Body of pancreas (tissue), 4 donors: ENCODE measurements at regions not wholly inside any gene's neighbourhood (a gene's known extent, or its start where the extent isn't known, plus 50 kb on each side); places are given as distances from the start of the nearest gene placed in this dataset.

ENCODE experiments used
- POLR2A ChIP-seq, 3 donors: fragments of 450-650 bp; IDR thresholded peaks; one replicate each; pipeline ENCODE4 v1.6.1; 2016; ENCODE audit warnings: antibody characterized with exemption in 3 of 3, mild to moderate bottlenecking in 2 of 3
- TF ChIP-seq, protein P1 (sequence below), 7 experiments: fragments of 450-650 bp in 4 of 7; fragments of 200-600 bp in 3 of 7; sonication (generic) in 3 of 7; IDR thresholded peaks; one replicate each; pipeline ENCODE4 v1.5.1; 2016 to 2019; ENCODE audit warnings: antibody characterized with exemption in 7 of 7

DNA sequence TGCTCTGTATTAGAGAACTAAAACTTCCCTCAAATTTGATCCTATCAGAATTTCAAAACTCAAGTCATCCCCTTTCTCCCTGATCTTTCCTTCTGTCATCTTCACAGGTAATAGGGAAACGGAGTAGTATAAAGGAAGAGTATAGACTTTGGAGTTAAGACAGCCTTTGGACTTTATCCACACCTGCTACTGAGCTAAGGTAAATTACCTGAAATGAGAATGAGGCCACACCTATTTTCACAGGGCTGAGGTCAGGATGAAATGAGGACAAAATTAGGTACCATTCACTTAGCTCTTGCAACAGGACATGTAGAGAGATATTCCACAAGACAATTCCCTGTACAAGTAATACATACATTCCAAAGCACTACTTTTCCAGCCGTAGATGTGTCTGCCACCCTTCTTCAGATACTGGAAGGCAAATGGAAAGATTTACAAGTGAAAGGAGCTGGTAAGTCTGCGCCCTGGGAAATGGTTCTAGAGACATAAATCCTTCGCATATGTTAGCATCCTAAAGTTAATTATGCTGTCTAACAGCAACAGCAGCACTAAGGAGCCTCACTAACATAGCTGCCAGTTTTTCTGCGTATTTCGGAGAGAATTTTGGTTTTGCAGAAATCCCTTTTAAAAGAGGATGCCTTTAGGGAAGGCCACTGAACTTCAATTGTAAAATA is 461.8 kb downstream of the SHQ1 start:
- TF ChIP-seq, protein P1, sequence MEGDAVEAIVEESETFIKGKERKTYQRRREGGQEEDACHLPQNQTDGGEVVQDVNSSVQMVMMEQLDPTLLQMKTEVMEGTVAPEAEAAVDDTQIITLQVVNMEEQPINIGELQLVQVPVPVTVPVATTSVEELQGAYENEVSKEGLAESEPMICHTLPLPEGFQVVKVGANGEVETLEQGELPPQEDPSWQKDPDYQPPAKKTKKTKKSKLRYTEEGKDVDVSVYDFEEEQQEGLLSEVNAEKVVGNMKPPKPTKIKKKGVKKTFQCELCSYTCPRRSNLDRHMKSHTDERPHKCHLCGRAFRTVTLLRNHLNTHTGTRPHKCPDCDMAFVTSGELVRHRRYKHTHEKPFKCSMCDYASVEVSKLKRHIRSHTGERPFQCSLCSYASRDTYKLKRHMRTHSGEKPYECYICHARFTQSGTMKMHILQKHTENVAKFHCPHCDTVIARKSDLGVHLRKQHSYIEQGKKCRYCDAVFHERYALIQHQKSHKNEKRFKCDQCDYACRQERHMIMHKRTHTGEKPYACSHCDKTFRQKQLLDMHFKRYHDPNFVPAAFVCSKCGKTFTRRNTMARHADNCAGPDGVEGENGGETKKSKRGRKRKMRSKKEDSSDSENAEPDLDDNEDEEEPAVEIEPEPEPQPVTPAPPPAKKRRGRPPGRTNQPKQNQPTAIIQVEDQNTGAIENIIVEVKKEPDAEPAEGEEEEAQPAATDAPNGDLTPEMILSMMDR (IDR thresholded peaks at IDR 0.05) = no peak
- no peak for TF ChIP-seq POLR2A (IDR thresholded peaks at IDR 0.05)
